ENCODE measurements at regions not wholly inside any gene's neighbourhood (a gene's known extent, or its start where the extent isn't known, plus 50 kb on each side); places are given as distances from the start of the nearest gene placed in this dataset.

DNA sequence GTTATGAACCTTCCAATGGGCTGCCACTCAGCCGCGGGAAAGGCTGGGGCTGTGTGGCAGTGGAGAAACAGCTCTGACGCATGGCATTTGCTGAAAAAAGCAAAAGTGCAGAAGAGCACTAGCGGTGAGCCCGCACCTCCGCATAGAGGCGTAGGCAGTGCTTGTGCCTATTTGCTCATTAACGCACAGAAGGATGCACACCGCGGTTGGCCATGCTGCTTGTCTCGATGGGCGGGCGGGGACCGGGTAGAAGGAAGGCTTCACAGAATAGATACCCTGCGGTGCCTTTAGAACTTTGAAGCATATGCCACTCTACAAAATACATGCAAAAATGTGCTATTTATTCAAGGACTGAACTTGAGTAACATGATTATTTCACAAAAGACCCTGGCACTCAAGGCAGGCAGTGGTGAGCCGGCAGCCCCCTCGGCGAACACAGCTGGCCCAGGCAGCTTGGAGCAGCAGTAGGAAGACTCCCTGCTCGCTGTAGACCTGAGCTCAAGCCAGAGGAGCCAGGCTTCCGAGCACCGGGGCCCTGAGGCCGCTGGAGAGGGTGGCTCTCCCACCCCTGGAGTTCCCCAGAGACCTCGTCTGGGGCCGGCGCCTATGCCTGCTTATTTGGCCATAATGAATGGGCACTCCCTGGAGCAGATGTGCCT, 71.5 kb downstream of the SIK1 start:
- Histone ChIP-seq H3K4me1 (no peaks in the 10 kb centered on the region), H3K36me3 (no peaks in the 10 kb centered on the region), H3K27ac (no peak overlapping the region), H3K27me3 (no peaks in the 10 kb centered on the region), H3K4me3 (no peak overlapping the region), H3K9me3 (no peaks in the 10 kb centered on the region)
- TF ChIP-seq, protein P1, sequence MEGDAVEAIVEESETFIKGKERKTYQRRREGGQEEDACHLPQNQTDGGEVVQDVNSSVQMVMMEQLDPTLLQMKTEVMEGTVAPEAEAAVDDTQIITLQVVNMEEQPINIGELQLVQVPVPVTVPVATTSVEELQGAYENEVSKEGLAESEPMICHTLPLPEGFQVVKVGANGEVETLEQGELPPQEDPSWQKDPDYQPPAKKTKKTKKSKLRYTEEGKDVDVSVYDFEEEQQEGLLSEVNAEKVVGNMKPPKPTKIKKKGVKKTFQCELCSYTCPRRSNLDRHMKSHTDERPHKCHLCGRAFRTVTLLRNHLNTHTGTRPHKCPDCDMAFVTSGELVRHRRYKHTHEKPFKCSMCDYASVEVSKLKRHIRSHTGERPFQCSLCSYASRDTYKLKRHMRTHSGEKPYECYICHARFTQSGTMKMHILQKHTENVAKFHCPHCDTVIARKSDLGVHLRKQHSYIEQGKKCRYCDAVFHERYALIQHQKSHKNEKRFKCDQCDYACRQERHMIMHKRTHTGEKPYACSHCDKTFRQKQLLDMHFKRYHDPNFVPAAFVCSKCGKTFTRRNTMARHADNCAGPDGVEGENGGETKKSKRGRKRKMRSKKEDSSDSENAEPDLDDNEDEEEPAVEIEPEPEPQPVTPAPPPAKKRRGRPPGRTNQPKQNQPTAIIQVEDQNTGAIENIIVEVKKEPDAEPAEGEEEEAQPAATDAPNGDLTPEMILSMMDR (IDR thresholded peaks at IDR 0.05) = no peak
- DNase-seq (ENCODE audit: low spot score in 2 of 2) = no peak
- intact Hi-C loops (cut with DNase I) = no loop called here

DNA sequence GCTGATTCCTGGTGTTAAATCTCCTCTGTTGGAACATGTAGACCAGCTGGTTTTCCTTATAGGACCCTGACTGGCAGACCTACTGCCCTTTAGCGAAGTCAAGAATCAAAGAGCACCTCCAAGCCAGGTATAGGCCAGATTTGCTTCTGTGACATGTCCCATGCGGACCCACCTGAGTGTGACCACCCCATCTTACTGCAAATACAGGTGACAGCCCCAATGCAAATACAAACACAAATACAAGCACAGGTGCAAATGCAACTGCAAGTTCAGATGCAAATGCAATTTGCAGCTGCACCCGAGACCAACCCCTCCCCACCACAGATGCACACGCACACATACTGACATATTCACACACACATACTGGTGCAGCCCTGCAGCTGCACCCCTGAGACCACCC, 72.3 kb downstream of the SIK1 start:
- no peak for DNase-seq (ENCODE audit: low spot score in 2 of 2)
- Histone ChIP-seq H3K4me3 (no peak overlapping the region), H3K36me3 (no peaks in the 10 kb centered on the region), H3K27me3 (no peaks in the 10 kb centered on the region), H3K27ac (no peak overlapping the region), H3K4me1 (no peaks in the 10 kb centered on the region), H3K9me3 (no peaks in the 10 kb centered on the region)
- intact Hi-C loops (cut with DNase I) = no loop called here
- TF ChIP-seq, protein P1 (IDR thresholded peaks at IDR 0.05) = no peak

GRCh38 chr21:43354026-43354420, 72.9 kb downstream of the SIK1 start:
- Histone ChIP-seq H3K27me3 (no peaks in the 10 kb centered on the region), H3K27ac (no peak overlapping the region), H3K4me3 (no peak overlapping the region), H3K36me3 (no peaks in the 10 kb centered on the region), H3K9me3 (no peaks in the 10 kb centered on the region), H3K4me1 (no peaks in the 10 kb centered on the region)
- TF ChIP-seq, protein P1 (IDR thresholded peaks at IDR 0.05) = no peak
- intact Hi-C loops (cut with DNase I) = no loop called here
- DNase-seq (ENCODE audit: low spot score in 2 of 2) = no peak

- Histone ChIP-seq H3K4me3 (no peak overlapping the region), H3K36me3 (no peaks in the 10 kb centered on the region), H3K27ac (no peak overlapping the region), H3K9me3 (no peaks in the 10 kb centered on the region), H3K4me1 (no peaks in the 10 kb centered on the region), H3K27me3 (no peaks in the 10 kb centered on the region)
- no peak for DNase-seq (ENCODE audit: low spot score in 2 of 2)
- intact Hi-C loops (cut with DNase I) = no loop called here
- TF ChIP-seq, protein P1 (IDR thresholded peaks at IDR 0.05) = no peak
Observed at GRCh38 chr21:43353282-43354025, 73.5 kb downstream of the SIK1 start.

GRCh38 chr21:43352568-43353281, 74.2 kb downstream of the SIK1 start:
- H3K4me3 ChIP-seq = no peak overlapping the region
- intact Hi-C loops (cut with DNase I) = no loop called here
- TF ChIP-seq, protein P1 (IDR thresholded peaks at IDR 0.05) = no peak
- no peaks in the 10 kb centered on the region for H3K4me1 ChIP-seq
- H3K27me3 ChIP-seq = no peaks in the 10 kb centered on the region
- H3K36me3 ChIP-seq = no peaks in the 10 kb centered on the region
- no peaks in the 10 kb centered on the region for H3K9me3 ChIP-seq
- DNase-seq (ENCODE audit: low spot score in 2 of 2) = no peak
- H3K27ac ChIP-seq = no peak overlapping the region

All from ascending aorta (tissue), 2 donors.